B cell (primary cell): ENCODE measurements at regions not wholly inside any gene's neighbourhood (a gene's known extent, or its start where the extent isn't known, plus 50 kb on each side); places are given as distances from the start of the nearest gene placed in this dataset.

Experiments
- ATAC-seq: fragments of 200-7000 bp; cut with Tn5 transposase; one replicate; pipeline ENCODE4 v1.10.0; 2021; ENCODE audit warnings: low read depth, mild to moderate bottlenecking, moderate number of reproducible peaks, moderate library complexity
- CTCF ChIA-PET: fragments of 350-600 bp; sonication (Branson Sonifier 250); formaldehyde crosslinking; loops from one replicate; lab custom pipeline; 2021; ENCODE audit warnings: antibody characterized with exemption, inconsistent platforms; lab: Charles Lee
- POLR2A ChIA-PET: fragments of 350-600 bp; sonication (Branson Sonifier 250); formaldehyde crosslinking; loops from one replicate; lab custom pipeline; 2021; ENCODE audit warnings: antibody characterized with exemption; lab: Charles Lee
- DNase-seq: peaks from one replicate; pipeline ENCODE4 v3.0.0; 2013
- H2AFZ ChIP-seq: 2 replicates; pipeline ENCODE4 v1.6.1; 2012; ENCODE audit warnings: mild to moderate bottlenecking, low read depth, low read length; ENCODE audit not compliant: insufficient read depth, poor library complexity, severe bottlenecking
- H3K27ac ChIP-seq, 2 donors: 1 replicate in 1 of 2; 2 replicates in 1 of 2; pipeline ENCODE4 v1.5.1; 2012 to 2013; ENCODE audit warnings: low read length in 2 of 2, mild to moderate bottlenecking in 2 of 2, moderate library complexity in 1 of 2
- H3K27me3 ChIP-seq, 4 experiments: fragments of 200-600 bp in 1 of 4; sonication (generic) in 1 of 4; replicated peaks in 1 of 4; 1 replicate in 2 of 4; 2 replicates in 2 of 4; pipeline versions ENCODE4 v1.6.1 to v1.7.0; 2013 to 2016; ENCODE audit warnings: low read length in 3 of 4, mild to moderate bottlenecking in 2 of 4, mixed read lengths in 1 of 4, moderate library complexity in 1 of 4; ENCODE audit not compliant: insufficient read depth in 4 of 4, control insufficient read depth in 3 of 4; ENCODE audit errors: control extremely low read depth in 1 of 4
- H3K36me3 ChIP-seq, 2 experiments: replicated peaks in 1 of 2; 1 replicate in 1 of 2; 2 replicates in 1 of 2; pipeline versions ENCODE4 v1.6.1 to v1.7.1; 2013; ENCODE audit warnings: low read length in 1 of 2; ENCODE audit not compliant: insufficient read depth in 2 of 2, control insufficient read depth in 1 of 2; ENCODE audit errors: control extremely low read depth in 1 of 2, extremely low read depth in 1 of 2
- H3K4me1 ChIP-seq, 2 donors: fragments of 200-600 bp in 1 of 2; sonication (generic) in 1 of 2; 1 replicate in 1 of 2; 2 replicates in 1 of 2; pipeline versions ENCODE4 v1.5.1 to v1.6.1; 2013 to 2017; ENCODE audit warnings: low read length in 2 of 2; ENCODE audit not compliant: control insufficient read depth in 2 of 2, insufficient read depth in 2 of 2
- H3K4me2 ChIP-seq: replicated peaks from 2 replicates; pipeline ENCODE3; 2012; ENCODE audit warnings: mild to moderate bottlenecking, low read depth, low read length; ENCODE audit not compliant: poor library complexity, severe bottlenecking
- H3K4me3 ChIP-seq, 5 experiments: fragments of 200-600 bp in 1 of 5; sonication (generic) in 1 of 5; 1 replicate in 3 of 5; 2 replicates in 2 of 5; pipeline versions ENCODE4 v1.5.1 to v1.7.0; 2011 to 2016; ENCODE audit warnings: low read length in 4 of 5, mild to moderate bottlenecking in 4 of 5, low read depth in 2 of 5, control low read depth in 1 of 5, moderate library complexity in 1 of 5; ENCODE audit not compliant: insufficient read depth in 1 of 5; ENCODE audit errors: control extremely low read depth in 1 of 5, extremely low read depth in 1 of 5
- H3K79me2 ChIP-seq: fragments of 200-600 bp; sonication (generic); one replicate; pipeline ENCODE4 v1.6.0; 2016; ENCODE audit warnings: low read length; ENCODE audit not compliant: control insufficient read depth, insufficient read depth
- H3K9ac ChIP-seq: fragments of 200-600 bp; sonication (generic); 2 replicates; pipeline ENCODE4 v1.6.1; 2017; ENCODE audit warnings: mild to moderate bottlenecking, low read length, moderate library complexity
- H3K9me3 ChIP-seq, 3 donors: one replicate each; pipeline versions ENCODE4 v1.6.1 to v1.7.1; 2013; ENCODE audit warnings: low read length in 2 of 3; ENCODE audit not compliant: control insufficient read depth in 2 of 3, insufficient read depth in 1 of 3; ENCODE audit errors: control extremely low read depth in 1 of 3
- H4K20me1 ChIP-seq: 2 replicates; pipeline ENCODE4 v1.6.0; 2012; ENCODE audit warnings: mild to moderate bottlenecking, low read length; ENCODE audit not compliant: insufficient read depth, control insufficient read depth, poor library complexity, severe bottlenecking
- H3K27ac Mint-ChIP-seq: one replicate; pipeline ENCODE4 v1.8.0; 2021; ENCODE audit warnings: mixed read lengths
- H3K27me3 Mint-ChIP-seq: one replicate; pipeline ENCODE4 v1.8.0; 2021; ENCODE audit warnings: mixed read lengths
- H3K4me1 Mint-ChIP-seq: one replicate; pipeline ENCODE4 v1.8.0; 2021; ENCODE audit warnings: mixed read lengths
- H3K4me3 Mint-ChIP-seq: one replicate; pipeline ENCODE4 v1.8.0; 2021; ENCODE audit warnings: mixed read lengths
- H3K9me3 Mint-ChIP-seq: one replicate; pipeline ENCODE4 v1.8.0; 2022; ENCODE audit warnings: mixed read lengths; ENCODE audit not compliant: insufficient read depth
- EZH2 ChIP-seq: IDR thresholded peaks from 2 replicates; pipeline ENCODE4 v1.6.1; 2012; ENCODE audit warnings: borderline replicate concordance, low read depth, mild to moderate bottlenecking, moderate library complexity, low read length; ENCODE audit not compliant: insufficient read depth, poor library complexity, severe bottlenecking
- WGBS: methylation state at CpG from one replicate; pipeline ENCODE4 v1.1.5; 2013; ENCODE audit warnings: missing lambda C conversion rate; ENCODE audit not compliant: insufficient coverage; 5-methylcytosine and 5-hydroxymethylcytosine counted together
- intact Hi-C: fragments of 100-400 bp; cut with micrococcal nuclease; formaldehyde crosslinking; loops from one replicate; pipeline ENCODE4 v1.10.0; 2022
- TF ChIP-seq, protein P1 (sequence below): fragments of 200-600 bp; IDR thresholded peaks from one replicate; pipeline ENCODE4 v1.8.0; 2022; ENCODE audit warnings: antibody characterized with exemption, mild to moderate bottlenecking

DNA sequence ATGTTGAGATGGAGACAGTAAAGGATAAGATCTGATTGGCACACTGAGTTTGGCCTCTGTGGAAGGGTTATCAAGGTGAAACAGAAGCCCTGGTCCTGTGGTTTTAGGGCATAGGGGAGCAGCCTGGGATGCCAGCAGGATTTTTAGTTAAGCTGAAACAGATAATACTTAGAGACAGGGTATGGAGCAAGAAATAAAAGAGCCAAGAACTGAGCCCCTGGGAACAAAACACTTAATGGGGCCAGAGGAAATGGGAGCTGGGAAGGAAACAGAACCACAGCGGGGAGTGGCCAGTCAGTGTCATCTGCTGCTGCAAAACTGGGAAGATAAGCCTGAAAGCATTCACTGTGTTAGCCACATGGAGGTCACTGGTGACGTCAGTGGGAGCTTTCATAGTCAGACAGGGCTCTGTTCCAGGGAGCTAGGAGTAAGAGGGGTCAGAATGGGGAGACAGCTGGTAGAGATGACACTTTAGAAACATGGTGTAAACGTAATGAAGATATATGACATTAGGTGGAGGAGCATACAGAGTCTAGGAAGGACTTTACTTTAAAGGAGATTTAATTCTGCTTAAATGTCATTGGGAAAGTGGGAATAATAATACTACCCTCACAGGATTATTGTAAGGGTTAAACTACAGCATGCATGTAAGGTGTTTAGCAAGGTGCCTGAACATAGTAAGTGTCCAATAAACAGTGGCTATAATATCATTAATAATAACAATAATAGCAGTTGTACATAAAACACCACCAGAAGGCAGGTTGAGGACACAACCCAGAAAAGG lies 172.7 kb upstream of the CTNNB1 start:
- Histone ChIP-seq H3K4me3 (no peak overlapping the region), H2AFZ (no peak overlapping the region), H3K79me2 (no peaks in the 10 kb centered on the region), H3K27me3 (peaks cover 0 to 3% (median 0%) of the 10 kb centered on the region in 4 experiments), H3K27ac (no peak overlapping the region), H3K9ac (no peak overlapping the region), H3K4me2 (no peak overlapping the region), H3K9me3 (no peaks in the 10 kb centered on the region), H3K36me3 (no peaks in the 10 kb centered on the region), H3K4me1 (no peaks in the 10 kb centered on the region), H4K20me1 (no peaks in the 10 kb centered on the region)
- ATAC-seq (no peak), DNase-seq (no peak)
- POLR2A ChIA-PET, result no interaction called here
- Mint-ChIP-seq H3K27me3 (peaks cover 3% of the 10 kb centered on the region), H3K4me3 (no peak overlapping the region), H3K27ac (no peak overlapping the region), H3K9me3 (no peaks in the 10 kb centered on the region), H3K4me1 (no peaks in the 10 kb centered on the region)
- intact Hi-C loops, result no loop called here
- WGBS, result 55% methylated on average over 2 of the region's 3 CpGs
- no peak for TF ChIP-seq EZH2
- TF ChIP-seq, protein P1, sequence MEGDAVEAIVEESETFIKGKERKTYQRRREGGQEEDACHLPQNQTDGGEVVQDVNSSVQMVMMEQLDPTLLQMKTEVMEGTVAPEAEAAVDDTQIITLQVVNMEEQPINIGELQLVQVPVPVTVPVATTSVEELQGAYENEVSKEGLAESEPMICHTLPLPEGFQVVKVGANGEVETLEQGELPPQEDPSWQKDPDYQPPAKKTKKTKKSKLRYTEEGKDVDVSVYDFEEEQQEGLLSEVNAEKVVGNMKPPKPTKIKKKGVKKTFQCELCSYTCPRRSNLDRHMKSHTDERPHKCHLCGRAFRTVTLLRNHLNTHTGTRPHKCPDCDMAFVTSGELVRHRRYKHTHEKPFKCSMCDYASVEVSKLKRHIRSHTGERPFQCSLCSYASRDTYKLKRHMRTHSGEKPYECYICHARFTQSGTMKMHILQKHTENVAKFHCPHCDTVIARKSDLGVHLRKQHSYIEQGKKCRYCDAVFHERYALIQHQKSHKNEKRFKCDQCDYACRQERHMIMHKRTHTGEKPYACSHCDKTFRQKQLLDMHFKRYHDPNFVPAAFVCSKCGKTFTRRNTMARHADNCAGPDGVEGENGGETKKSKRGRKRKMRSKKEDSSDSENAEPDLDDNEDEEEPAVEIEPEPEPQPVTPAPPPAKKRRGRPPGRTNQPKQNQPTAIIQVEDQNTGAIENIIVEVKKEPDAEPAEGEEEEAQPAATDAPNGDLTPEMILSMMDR, result no peak
- CTCF ChIA-PET, result no interaction called here

DNA sequence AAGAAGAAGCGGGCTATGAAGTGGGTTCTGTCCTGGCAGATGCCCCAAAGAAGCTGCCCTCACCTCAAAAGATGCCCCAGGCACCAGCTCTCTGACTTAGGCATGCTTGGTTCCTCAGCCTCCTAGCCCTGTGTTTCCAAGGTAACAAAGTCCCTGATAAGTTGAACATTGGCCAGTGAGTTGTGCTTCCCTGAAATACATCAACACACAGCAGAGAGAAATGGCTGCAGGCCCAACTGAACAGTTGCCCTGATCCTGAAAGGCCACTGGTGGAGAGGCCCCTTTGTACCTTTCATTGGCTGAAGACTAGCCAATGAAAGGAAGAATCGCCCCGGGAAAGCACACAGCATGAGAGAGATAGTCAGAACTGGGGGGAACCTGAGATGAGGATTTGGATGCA lies 169.9 kb upstream of the CTNNB1 start:
- intact Hi-C loops, result no loop called here
- H2AFZ ChIP-seq, result no peak overlapping the region
- H3K4me3 ChIP-seq, result no peak overlapping the region
- H3K9ac ChIP-seq, result no peak overlapping the region
- H3K36me3 ChIP-seq, result no peaks in the 10 kb centered on the region
- peaks cover 13% of the 10 kb centered on the region for H3K27me3 Mint-ChIP-seq
- ChIA-PET CTCF (no interaction called here), POLR2A (no interaction called here)
- H3K9me3 ChIP-seq, result no peaks in the 10 kb centered on the region
- no peaks in the 10 kb centered on the region for H3K79me2 ChIP-seq
- H4K20me1 ChIP-seq, result no peaks in the 10 kb centered on the region
- no peak for ATAC-seq
- H3K4me3 Mint-ChIP-seq, result no peak overlapping the region
- no peaks in the 10 kb centered on the region for H3K4me1 ChIP-seq
- no peak overlapping the region for H3K27ac Mint-ChIP-seq
- H3K4me2 ChIP-seq, result no peak overlapping the region
- TF ChIP-seq, protein P1, result no peak
- TF ChIP-seq EZH2, result no peak
- H3K27ac ChIP-seq, result no peak overlapping the region
- 55% methylated on average over 3 of the region's 3 CpGs for WGBS
- peaks cover 0 to 3% (median 0%) of the 10 kb centered on the region in 4 experiments for H3K27me3 ChIP-seq
- DNase-seq, result no peak
- H3K9me3 Mint-ChIP-seq, result no peaks in the 10 kb centered on the region
- H3K4me1 Mint-ChIP-seq, result no peaks in the 10 kb centered on the region
